ENCODE measurements at regions not wholly inside any gene's neighbourhood (a gene's known extent, or its start where the extent isn't known, plus 50 kb on each side); places are given as distances from the start of the nearest gene placed in this dataset.

GRCh38 chr7:156470399-156471320 lies 169.9 kb upstream of the RNF32 start:
- no peak for TF ChIP-seq CTCF (IDR thresholded peaks at IDR 0.05 in 8 of 11, conservative IDR thresholded peaks at IDR 0.05 in 3 of 11)
- TF ChIP-seq POLR2AphosphoS5 (IDR thresholded peaks at IDR 0.05), result no peak
